Bronchial epithelial cell (primary cell): ENCODE measurements at regions not wholly inside any gene's neighbourhood (a gene's known extent, or its start where the extent isn't known, plus 50 kb on each side); places are given as distances from the start of the nearest gene placed in this dataset.

ENCODE experiments used
- DNase-seq: peaks from one replicate; pipeline ENCODE4 v3.0.0-alpha.2; 2010; ENCODE audit warnings: low read depth
- FAIRE-seq: peaks from 2 replicates; lab custom pipeline; 2011; peaks lifted over from hg19 to GRCh38; lab: Jason Lieb, UNC
- H3K27me3 ChIP-seq: 2 replicates; pipeline ENCODE4 v1.5.1; 2011; ENCODE audit warnings: low read length; ENCODE audit not compliant: control insufficient read depth, insufficient read depth
- H3K36me3 ChIP-seq: 2 replicates; pipeline ENCODE4 v1.5.1; 2011; ENCODE audit warnings: low read length; ENCODE audit not compliant: control insufficient read depth, insufficient read depth
- H3K4me3 ChIP-seq: 2 replicates; pipeline ENCODE4 v1.5.1; 2011; ENCODE audit warnings: mild to moderate bottlenecking, low read depth, low read length, control low read depth
- TF ChIP-seq, protein P1 (sequence below): IDR thresholded peaks from 2 replicates; pipeline ENCODE4 v1.5.1; 2011; ENCODE audit warnings: mild to moderate bottlenecking, moderate library complexity, low read length, control low read depth, inconsistent platforms; ENCODE audit not compliant: insufficient read depth, severe bottlenecking

DNA sequence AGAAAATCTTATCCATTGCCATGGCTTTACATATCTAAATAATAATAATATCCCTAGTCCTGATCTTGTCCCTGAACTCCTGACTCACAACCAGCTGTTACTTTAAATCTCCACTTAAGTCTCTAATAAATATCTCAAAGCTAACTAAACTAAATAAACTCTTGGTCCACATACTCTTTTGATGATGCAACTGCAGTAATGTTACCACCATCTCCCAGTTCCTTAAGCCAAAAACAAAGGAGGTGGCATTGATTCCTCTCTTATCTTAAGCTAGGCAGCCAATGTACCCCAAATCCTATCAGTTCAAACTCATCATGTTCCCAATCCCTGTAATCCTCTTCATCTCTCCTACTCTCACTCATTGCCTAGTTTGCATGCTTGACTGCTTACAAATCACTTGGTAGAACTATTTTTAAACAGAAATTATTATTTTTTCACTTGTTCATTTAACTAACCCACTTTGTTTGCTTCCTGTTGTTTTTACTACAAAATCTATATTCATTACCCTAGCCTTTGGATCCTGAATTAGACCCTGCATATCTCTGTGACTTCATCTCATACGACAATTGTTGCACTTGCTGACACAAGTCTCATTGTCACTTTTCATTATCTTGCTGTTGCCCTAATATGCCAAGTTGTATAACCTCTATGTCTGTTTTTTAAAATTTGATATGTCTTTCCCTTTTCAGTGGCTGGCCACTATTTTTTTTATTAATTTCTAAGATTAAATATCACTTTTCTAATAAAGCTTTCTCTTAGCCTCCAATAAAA lies 462.2 kb downstream of the ZPLD1 start:
- Histone ChIP-seq H3K36me3 (no peaks in the 10 kb centered on the region), H3K27me3 (no peaks in the 10 kb centered on the region), H3K4me3 (no peak overlapping the region)
- TF ChIP-seq, protein P1, sequence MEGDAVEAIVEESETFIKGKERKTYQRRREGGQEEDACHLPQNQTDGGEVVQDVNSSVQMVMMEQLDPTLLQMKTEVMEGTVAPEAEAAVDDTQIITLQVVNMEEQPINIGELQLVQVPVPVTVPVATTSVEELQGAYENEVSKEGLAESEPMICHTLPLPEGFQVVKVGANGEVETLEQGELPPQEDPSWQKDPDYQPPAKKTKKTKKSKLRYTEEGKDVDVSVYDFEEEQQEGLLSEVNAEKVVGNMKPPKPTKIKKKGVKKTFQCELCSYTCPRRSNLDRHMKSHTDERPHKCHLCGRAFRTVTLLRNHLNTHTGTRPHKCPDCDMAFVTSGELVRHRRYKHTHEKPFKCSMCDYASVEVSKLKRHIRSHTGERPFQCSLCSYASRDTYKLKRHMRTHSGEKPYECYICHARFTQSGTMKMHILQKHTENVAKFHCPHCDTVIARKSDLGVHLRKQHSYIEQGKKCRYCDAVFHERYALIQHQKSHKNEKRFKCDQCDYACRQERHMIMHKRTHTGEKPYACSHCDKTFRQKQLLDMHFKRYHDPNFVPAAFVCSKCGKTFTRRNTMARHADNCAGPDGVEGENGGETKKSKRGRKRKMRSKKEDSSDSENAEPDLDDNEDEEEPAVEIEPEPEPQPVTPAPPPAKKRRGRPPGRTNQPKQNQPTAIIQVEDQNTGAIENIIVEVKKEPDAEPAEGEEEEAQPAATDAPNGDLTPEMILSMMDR, result no peak
- DNase-seq, result no peak
- no peak for FAIRE-seq

DNA sequence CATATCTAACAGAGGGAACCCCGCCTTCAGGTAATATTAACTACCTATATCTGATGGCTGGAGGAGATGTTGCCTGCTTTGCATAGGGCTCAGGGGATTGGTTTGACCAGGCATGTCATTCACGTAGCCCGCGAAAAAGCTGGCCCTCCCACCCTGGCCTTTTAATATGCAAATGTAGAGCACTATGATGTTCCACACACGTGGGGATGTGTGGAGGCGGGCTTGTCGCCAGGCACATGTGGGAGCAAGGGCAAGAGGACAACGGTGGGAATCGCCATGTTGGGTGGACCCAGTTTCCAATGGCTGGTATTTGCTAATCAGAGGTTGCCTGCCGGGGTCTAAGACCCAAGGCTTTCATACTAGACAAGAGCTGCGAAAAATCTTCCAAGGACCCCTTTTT lies 469.8 kb downstream of the ZPLD1 start:
- FAIRE-seq (no peak), DNase-seq (no peak)
- H3K4me3 ChIP-seq, result no peak overlapping the region
- no peaks in the 10 kb centered on the region for H3K27me3 ChIP-seq
- H3K36me3 ChIP-seq, result no peaks in the 10 kb centered on the region
- TF ChIP-seq, protein P1, result no peak

DNA sequence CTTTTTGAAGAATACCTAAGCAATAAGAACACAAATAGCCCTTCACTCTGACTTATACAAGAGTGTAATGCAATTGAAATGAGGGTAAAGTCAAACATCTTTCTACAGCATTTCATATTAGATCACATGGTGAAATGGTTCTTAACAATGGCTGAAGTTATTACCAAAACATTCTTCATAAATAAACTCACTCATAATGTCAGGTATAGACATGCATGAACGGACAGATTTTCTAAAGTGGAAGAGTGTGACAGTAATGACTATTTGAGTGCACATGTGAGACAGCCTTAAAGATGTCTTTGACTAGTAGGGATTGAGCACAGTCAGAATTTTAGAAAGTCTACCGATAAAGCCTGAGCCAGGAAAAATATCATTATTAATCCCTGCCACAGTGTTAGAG lies 471.0 kb downstream of the ZPLD1 start:
- TF ChIP-seq, protein P1, result no peak
- DNase-seq (peak; percentile 15), FAIRE-seq (no peak)
- Histone ChIP-seq H3K27me3 (no peaks in the 10 kb centered on the region), H3K36me3 (no peaks in the 10 kb centered on the region), H3K4me3 (no peak overlapping the region)

DNA sequence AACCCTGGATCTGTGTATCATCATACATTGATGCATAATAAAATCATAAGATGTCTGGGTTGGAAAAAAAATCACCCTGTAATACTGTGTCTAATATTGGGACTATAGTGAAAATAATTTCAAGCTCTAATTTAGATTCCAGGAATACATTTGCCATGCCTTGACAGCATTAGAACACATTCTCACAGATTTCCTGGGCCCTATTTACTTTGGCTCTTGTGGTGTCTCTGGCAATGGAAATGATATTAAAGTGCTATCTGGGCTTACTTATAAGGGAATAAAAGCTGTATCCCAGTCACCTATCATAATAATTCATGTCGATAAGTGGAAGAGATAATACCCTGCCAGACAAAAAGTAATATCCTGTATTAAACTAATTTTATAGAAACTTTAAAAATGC lies 472.0 kb downstream of the ZPLD1 start:
- TF ChIP-seq, protein P1, result no peak
- no peak for DNase-seq
- Histone ChIP-seq H3K4me3 (no peak overlapping the region), H3K27me3 (no peaks in the 10 kb centered on the region), H3K36me3 (no peaks in the 10 kb centered on the region)
- no peak for FAIRE-seq

DNA sequence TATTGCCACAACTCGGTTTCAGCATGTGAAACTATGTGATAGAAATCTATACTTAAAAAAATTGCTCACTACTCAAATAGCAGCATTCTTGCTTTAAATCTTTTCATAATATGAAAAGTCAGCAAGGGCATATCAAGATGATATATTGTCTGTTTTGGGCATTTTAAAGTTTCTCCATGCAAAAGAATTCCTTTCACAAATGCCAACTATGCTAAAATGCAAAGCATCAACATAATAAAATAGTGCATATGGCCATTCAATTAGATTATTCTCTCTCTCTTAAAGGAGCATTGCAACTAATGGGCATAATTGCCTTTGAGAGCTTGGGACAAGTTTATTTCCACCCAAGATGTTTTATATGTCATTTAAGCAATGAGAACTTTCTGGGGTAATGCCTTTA lies 475.1 kb downstream of the ZPLD1 start:
- no peaks in the 10 kb centered on the region for H3K27me3 ChIP-seq
- TF ChIP-seq, protein P1, result no peak
- no peaks in the 10 kb centered on the region for H3K36me3 ChIP-seq
- FAIRE-seq (no peak), DNase-seq (no peak)
- H3K4me3 ChIP-seq, result no peak overlapping the region

DNA sequence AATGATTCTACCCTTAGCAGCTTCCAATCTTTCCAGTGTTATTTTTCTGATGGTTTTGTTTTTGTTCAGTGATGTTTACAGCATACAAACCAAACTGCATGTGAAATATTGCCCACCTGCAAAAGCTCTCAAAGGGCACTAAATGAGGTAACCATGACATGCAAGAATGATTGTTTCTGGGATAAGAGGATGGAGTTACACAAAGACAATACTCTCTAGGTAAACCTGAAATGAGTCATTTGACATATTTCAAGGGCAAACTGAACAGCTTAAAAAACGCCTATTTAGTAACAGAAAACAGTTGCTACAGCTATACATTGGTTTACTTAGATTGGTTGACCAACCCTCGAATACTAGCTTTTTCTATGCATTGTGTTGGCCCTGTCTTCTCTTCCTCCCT lies 481.7 kb downstream of the ZPLD1 start:
- Histone ChIP-seq H3K27me3 (no peaks in the 10 kb centered on the region), H3K4me3 (no peak overlapping the region), H3K36me3 (no peaks in the 10 kb centered on the region)
- DNase-seq, result no peak
- no peak for FAIRE-seq
- TF ChIP-seq, protein P1, result no peak
